Trophoblast cell (in vitro differentiated cells and primary cell): ENCODE measurements at regions not wholly inside any gene's neighbourhood (a gene's known extent, or its start where the extent isn't known, plus 50 kb on each side); places are given as distances from the start of the nearest gene placed in this dataset.
A peak's percentile ranks its signal among the peaks of the same experiment; 100 is the strongest.

Experiments used
- DNase-seq, 2 donors: peaks; one replicate each; pipeline ENCODE4 v3.0.0-alpha.2; 2016
- H2AFZ ChIP-seq: 2 replicates; pipeline ENCODE4 v1.6.1; 2013; ENCODE audit warnings: low read length, moderate library complexity, mild to moderate bottlenecking; ENCODE audit not compliant: insufficient read depth, poor library complexity
- H2AK5ac ChIP-seq: 2 replicates; pipeline ENCODE4 v1.6.1; 2013; ENCODE audit warnings: mild to moderate bottlenecking, low read length
- H2BK120ac ChIP-seq: 2 replicates; pipeline ENCODE4 v1.6.1; 2013; ENCODE audit warnings: low read length, mild to moderate bottlenecking, moderate library complexity; ENCODE audit not compliant: insufficient read depth, poor library complexity
- H2BK12ac ChIP-seq: 2 replicates; pipeline ENCODE4 v1.6.1; 2013; ENCODE audit warnings: mild to moderate bottlenecking, low read length, moderate library complexity
- H2BK5ac ChIP-seq: 2 replicates; pipeline ENCODE4 v1.6.1; 2013; ENCODE audit warnings: low read length, low read depth, moderate library complexity, mild to moderate bottlenecking; ENCODE audit not compliant: poor library complexity
- H3K14ac ChIP-seq: 2 replicates; pipeline ENCODE4 v1.6.1; 2013; ENCODE audit warnings: mild to moderate bottlenecking, low read length
- H3K18ac ChIP-seq: 2 replicates; pipeline ENCODE4 v1.6.1; 2013; ENCODE audit warnings: mild to moderate bottlenecking, low read length
- H3K23ac ChIP-seq: 2 replicates; pipeline ENCODE4 v1.6.1; 2013; ENCODE audit warnings: low read length
- H3K27ac ChIP-seq: 2 replicates; pipeline ENCODE4 v1.5.1; 2013; ENCODE audit warnings: low read depth, mild to moderate bottlenecking, inconsistent platforms, low read length, moderate library complexity
- H3K27me3 ChIP-seq: 2 replicates; pipeline ENCODE4 v1.6.1; 2013; ENCODE audit warnings: inconsistent platforms, mild to moderate bottlenecking, low read length, moderate library complexity; ENCODE audit not compliant: insufficient read depth
- H3K36me3 ChIP-seq, 2 experiments: 1 replicate in 1 of 2; 2 replicates in 1 of 2; pipeline ENCODE4 v1.6.1; 2013; ENCODE audit warnings: low read length in 2 of 2, mild to moderate bottlenecking in 2 of 2, moderate library complexity in 1 of 2; ENCODE audit not compliant: insufficient read depth in 2 of 2, control insufficient read depth in 1 of 2
- H3K4ac ChIP-seq: 2 replicates; pipeline ENCODE4 v1.6.1; 2013; ENCODE audit warnings: low read depth, mild to moderate bottlenecking, low read length, moderate library complexity
- H3K4me1 ChIP-seq, 2 experiments: 1 replicate in 1 of 2; 2 replicates in 1 of 2; pipeline ENCODE4 v1.6.1; 2013; ENCODE audit warnings: low read length in 2 of 2, mild to moderate bottlenecking in 2 of 2, moderate library complexity in 1 of 2; ENCODE audit not compliant: insufficient read depth in 2 of 2, control insufficient read depth in 1 of 2
- H3K4me2 ChIP-seq: 2 replicates; pipeline ENCODE4 v1.6.1; 2013; ENCODE audit warnings: inconsistent platforms, mild to moderate bottlenecking, low read length, moderate library complexity
- H3K4me3 ChIP-seq: 2 replicates; pipeline ENCODE4 v1.5.1; 2013; ENCODE audit warnings: mild to moderate bottlenecking, low read depth, low read length, inconsistent platforms
- H3K79me1 ChIP-seq: one replicate; pipeline ENCODE4 v1.6.1; 2013; ENCODE audit warnings: low read length
- H3K79me2 ChIP-seq: 2 replicates; pipeline ENCODE4 v1.6.1; 2013; ENCODE audit warnings: low read length, mild to moderate bottlenecking; ENCODE audit not compliant: control insufficient read depth, insufficient read depth, poor library complexity
- H3K9ac ChIP-seq: 2 replicates; pipeline ENCODE4 v1.6.1; 2013; ENCODE audit warnings: mild to moderate bottlenecking, low read length
- H3K9me3 ChIP-seq: 2 replicates; pipeline ENCODE4 v1.6.1; 2013; ENCODE audit warnings: low read depth, mild to moderate bottlenecking, control low read depth, inconsistent platforms, low read length; ENCODE audit not compliant: insufficient read depth
- H4K12ac ChIP-seq: 2 replicates; pipeline ENCODE4 v1.6.1; 2013; ENCODE audit warnings: low read depth, mild to moderate bottlenecking, low read length, moderate library complexity
- H4K8ac ChIP-seq: 2 replicates; pipeline ENCODE4 v1.6.1; 2013; ENCODE audit warnings: low read depth, mild to moderate bottlenecking, low read length, moderate library complexity
- H4K91ac ChIP-seq: one replicate; pipeline ENCODE4 v1.6.1; 2013; ENCODE audit warnings: low read depth, mild to moderate bottlenecking, low read length, moderate library complexity
- WGBS: extraction: QIAGEN DNeasy Blood & Tissue Kit; methylation state at CpG from one replicate; pipeline ENCODE4 v1.1.7; 2013; ENCODE audit warnings: missing lambda C conversion rate; ENCODE audit not compliant: insufficient read length, insufficient coverage; ENCODE audit errors: extremely low coverage; 5-methylcytosine and 5-hydroxymethylcytosine counted together

DNA sequence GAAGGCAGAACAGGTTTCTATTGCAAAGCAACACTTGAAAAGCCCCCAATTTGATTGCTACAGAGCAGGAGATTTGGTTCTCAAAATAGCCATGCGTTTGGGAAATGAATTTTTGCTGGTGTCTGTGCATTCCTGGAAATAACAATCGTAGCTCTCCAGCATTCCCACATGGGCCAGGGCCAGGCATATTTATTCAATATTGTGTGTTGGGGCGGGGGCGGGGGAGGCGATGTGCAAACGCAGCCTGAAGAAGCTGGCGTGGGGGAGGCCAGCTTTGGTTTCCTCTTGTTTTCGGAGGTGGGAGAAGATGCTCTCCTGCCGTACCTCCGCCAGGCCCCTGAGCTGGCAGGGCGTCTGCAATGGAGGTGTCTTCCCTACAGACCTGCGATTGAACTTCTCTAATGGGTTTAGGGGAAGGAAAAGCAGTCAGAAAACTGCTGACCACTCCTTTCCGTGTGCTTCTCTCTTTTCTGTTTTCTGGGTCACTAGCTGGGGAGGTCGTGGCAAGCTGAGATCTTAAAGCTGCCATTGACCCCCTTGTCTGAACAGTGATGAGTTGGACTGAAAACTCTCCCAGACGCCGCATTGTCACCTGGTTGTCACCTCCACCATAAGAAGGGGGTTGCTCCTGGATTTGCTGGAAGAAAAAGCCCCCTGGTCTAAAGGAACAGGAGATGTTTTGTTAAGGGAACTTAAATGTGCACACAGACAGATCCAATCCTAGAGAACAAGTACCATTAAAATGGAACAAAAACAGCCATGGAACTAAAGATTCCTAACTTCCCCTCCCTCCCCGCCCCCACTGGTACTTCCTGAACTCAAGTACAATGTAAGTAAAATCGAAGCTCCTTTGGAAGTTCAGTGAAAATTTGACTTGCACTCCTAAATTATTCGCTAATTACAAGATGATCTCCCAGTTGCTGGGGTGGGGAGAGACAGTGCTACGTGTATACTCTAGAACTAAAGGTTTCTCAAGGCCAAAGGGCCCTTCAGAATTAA is 56.4 kb upstream of the HABP2 start:
- H2BK120ac ChIP-seq = no peak overlapping the region

DNA sequence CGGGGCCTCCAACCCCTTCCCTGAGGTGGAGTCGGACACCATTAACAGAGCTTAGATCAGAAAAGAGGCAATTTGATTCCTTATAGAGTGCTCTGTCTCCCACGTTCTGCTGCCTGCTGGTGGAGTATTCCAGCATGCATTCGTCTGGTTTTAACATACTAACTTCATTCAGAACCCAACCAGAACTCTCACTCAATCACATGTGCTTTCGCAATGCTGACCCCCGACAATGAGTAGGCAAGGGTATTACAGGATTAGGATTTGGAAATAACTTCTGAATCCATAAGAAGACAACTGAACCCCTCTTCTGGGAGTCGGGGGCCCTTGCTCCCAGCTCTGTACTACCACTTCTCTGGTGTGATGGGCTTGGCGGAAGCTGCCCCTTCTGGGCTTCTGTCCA is 55.7 kb upstream of the HABP2 start:
- H3K4me2 ChIP-seq = no peak overlapping the region
- no peak overlapping the region for H2BK5ac ChIP-seq
- no peak overlapping the region for H4K12ac ChIP-seq
- H3K79me1 ChIP-seq = no peaks in the 10 kb centered on the region
- H3K79me2 ChIP-seq = no peaks in the 10 kb centered on the region
- no peak for DNase-seq
- H2AFZ ChIP-seq = no peak overlapping the region
- no peak overlapping the region for H4K91ac ChIP-seq
- no peak overlapping the region for H2BK12ac ChIP-seq
- H3K4ac ChIP-seq = no peak overlapping the region
- H4K8ac ChIP-seq = no peak overlapping the region
- no peak overlapping the region for H3K9ac ChIP-seq
- H2BK120ac ChIP-seq = no peak overlapping the region
- H3K36me3 ChIP-seq = no peaks in the 10 kb centered on the region
- H3K4me1 ChIP-seq = no peaks in the 10 kb centered on the region
- H3K23ac ChIP-seq = no peak overlapping the region
- no peak overlapping the region for H2AK5ac ChIP-seq
- H3K14ac ChIP-seq = no peak overlapping the region
- no peaks in the 10 kb centered on the region for H3K27me3 ChIP-seq
- H3K4me3 ChIP-seq = no peak overlapping the region
- H3K18ac ChIP-seq = no peak overlapping the region
- no peaks in the 10 kb centered on the region for H3K9me3 ChIP-seq
- no peak overlapping the region for H3K27ac ChIP-seq
- no CpG with 5 or more reads among the region's 8 CpGs for WGBS

More for the DNA sequence above, 56.4 kb upstream of the HABP2 start:
- no peak overlapping the region for H3K23ac ChIP-seq
- H4K8ac ChIP-seq = no peak overlapping the region
- H3K27me3 ChIP-seq = no peaks in the 10 kb centered on the region
- no peak overlapping the region for H2AFZ ChIP-seq
- no peak overlapping the region for H2BK12ac ChIP-seq
- H3K36me3 ChIP-seq = no peaks in the 10 kb centered on the region
- H3K4me3 ChIP-seq = no peak overlapping the region
- H3K79me1 ChIP-seq = no peaks in the 10 kb centered on the region
- no peak overlapping the region for H3K4me2 ChIP-seq
- DNase-seq = no peak
- H3K4ac ChIP-seq = no peak overlapping the region
- WGBS = no CpG with 5 or more reads among the region's 20 CpGs
- no peak overlapping the region for H2AK5ac ChIP-seq
- no peak overlapping the region for H3K27ac ChIP-seq
- H3K79me2 ChIP-seq = no peaks in the 10 kb centered on the region
- H3K9me3 ChIP-seq = no peaks in the 10 kb centered on the region
- no peak overlapping the region for H3K9ac ChIP-seq
- no peak overlapping the region for H3K14ac ChIP-seq
- H2BK5ac ChIP-seq = no peak overlapping the region
- no peak overlapping the region for H4K91ac ChIP-seq
- no peak overlapping the region for H3K18ac ChIP-seq
- no peaks in the 10 kb centered on the region for H3K4me1 ChIP-seq
- H4K12ac ChIP-seq = no peak overlapping the region

DNA sequence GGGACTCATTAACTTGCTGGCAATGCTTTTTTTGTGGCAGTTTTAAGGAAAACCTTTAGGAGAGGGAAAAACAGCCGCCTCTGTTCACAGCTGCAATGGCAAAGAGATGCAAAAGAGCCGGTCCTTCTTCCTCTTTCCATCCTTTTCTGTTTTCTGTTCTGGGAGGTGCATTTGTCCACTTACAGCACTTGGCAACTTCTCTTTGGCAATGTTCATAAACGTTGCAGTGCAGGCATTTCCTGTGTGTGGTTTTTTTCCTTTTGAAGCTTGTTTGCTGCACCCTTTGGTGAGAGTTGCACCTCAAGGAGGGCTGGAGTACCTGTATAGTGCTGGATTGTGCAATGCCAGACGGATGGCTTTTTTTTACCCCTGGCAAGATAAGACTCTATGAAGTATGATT is 53.9 kb upstream of the HABP2 start:
- no peak overlapping the region for H3K23ac ChIP-seq
- H2AK5ac ChIP-seq = no peak overlapping the region
- H4K91ac ChIP-seq = no peak overlapping the region
- no peak overlapping the region for H3K14ac ChIP-seq
- H2BK5ac ChIP-seq = no peak overlapping the region
- no peak overlapping the region for H3K9ac ChIP-seq
- WGBS = no CpG with 5 or more reads among the region's 4 CpGs
- H2BK120ac ChIP-seq = no peak overlapping the region
- H3K27ac ChIP-seq = no peak overlapping the region
- no peak overlapping the region for H4K12ac ChIP-seq
- H3K4ac ChIP-seq = no peak overlapping the region
- H3K4me3 ChIP-seq = no peak overlapping the region
- no peaks in the 10 kb centered on the region for H3K36me3 ChIP-seq
- H3K9me3 ChIP-seq = no peaks in the 10 kb centered on the region
- H2AFZ ChIP-seq = no peak overlapping the region
- H3K27me3 ChIP-seq = no peaks in the 10 kb centered on the region
- no peaks in the 10 kb centered on the region for H3K79me2 ChIP-seq
- peak in 1 of 2 donors; percentile 9 for DNase-seq
- H3K18ac ChIP-seq = no peak overlapping the region
- H3K4me2 ChIP-seq = no peak overlapping the region
- no peak overlapping the region for H2BK12ac ChIP-seq
- H4K8ac ChIP-seq = no peak overlapping the region
- no peaks in the 10 kb centered on the region for H3K4me1 ChIP-seq
- H3K79me1 ChIP-seq = no peaks in the 10 kb centered on the region

DNA sequence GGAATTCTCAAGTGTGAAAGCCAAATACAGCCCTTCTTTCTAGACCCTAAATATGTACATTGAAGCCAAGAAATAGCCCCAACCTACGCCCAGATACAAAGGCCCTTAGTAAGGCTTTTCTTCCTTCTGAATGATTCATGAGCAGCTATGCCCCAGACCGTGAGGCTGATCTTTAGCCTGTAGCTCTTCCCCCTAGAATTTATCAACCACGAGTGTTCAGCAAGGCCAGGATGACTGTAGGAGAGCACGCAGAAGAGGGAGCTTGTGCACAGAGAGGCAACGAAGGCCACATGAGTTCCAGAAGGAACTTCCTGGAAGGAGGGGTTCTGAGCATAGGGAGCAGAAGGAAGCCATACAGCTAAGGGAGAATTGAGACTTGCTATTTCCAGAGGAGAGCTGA is 53.0 kb upstream of the HABP2 start:
- WGBS = no CpG with 5 or more reads among the region's 5 CpGs

More for the DNA sequence above, 53.0 kb upstream of the HABP2 start:
- Histone ChIP-seq H3K4ac (no peak overlapping the region), H2AFZ (no peak overlapping the region), H3K9ac (no peak overlapping the region), H3K36me3 (no peaks in the 10 kb centered on the region), H3K18ac (no peak overlapping the region), H3K9me3 (no peaks in the 10 kb centered on the region), H3K79me1 (no peaks in the 10 kb centered on the region), H3K27ac (no peak overlapping the region), H3K4me1 (no peaks in the 10 kb centered on the region), H4K8ac (no peak overlapping the region), H4K91ac (no peak overlapping the region), H2BK120ac (no peak overlapping the region), H2BK12ac (no peak overlapping the region), H2AK5ac (no peak overlapping the region), H2BK5ac (no peak overlapping the region), H3K4me3 (no peak overlapping the region), H3K79me2 (no peaks in the 10 kb centered on the region), H3K27me3 (no peaks in the 10 kb centered on the region), H3K23ac (no peak overlapping the region), H3K4me2 (no peak overlapping the region), H4K12ac (no peak overlapping the region), H3K14ac (no peak overlapping the region)
- no peak for DNase-seq
